T-helper 2 cell treated with Interferon-gamma antibody and Interleukin-4, amounts not matched to agents 100 ng/mL and 5 ng/mL, for 36 hours (primary cell): ENCODE measurements at regions not wholly inside any gene's neighbourhood (a gene's known extent, or its start where the extent isn't known, plus 50 kb on each side); places are given as distances from the start of the nearest gene placed in this dataset.

Source experiments
- intact Hi-C: fragments of 100-400 bp; cut with micrococcal nuclease; formaldehyde crosslinking; loops from one replicate; pipeline ENCODE4 v1.15.1; 2023

DNA sequence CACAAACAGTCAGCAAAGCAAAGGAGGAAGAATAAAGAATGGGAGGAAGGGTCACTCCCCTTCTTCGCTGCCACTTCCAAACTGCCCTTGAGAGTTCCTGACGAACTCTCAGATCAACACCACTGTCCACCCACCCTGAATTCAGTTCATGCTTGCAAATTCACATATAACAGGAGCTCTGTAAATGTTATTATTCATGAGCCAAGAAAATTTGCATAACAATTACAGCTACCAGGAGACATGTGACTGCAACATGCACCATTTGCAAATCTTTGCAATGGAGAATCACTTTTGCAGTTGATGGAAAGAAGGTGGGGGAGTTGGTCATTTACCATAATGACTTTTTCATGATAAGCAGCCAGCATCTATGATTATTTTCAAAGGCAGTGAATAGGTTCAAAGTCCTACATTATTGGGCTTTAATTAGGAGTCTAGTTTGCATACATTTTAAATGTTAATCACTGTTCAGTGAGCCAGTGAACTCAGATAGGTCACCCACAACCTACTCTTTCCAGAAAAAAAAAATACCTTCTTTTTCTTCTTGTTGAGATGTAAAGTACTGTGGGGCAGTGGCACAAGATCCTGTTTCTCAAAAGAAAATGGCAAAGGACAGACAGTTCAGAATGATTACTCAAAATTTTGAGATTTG lies 149.7 kb downstream of the CAAP1 start:
- intact Hi-C loops, result loop anchor here (5.0 kb wide), 1 partner anchor 534 kb away; no protein-coding TSS in a partner anchor

DNA sequence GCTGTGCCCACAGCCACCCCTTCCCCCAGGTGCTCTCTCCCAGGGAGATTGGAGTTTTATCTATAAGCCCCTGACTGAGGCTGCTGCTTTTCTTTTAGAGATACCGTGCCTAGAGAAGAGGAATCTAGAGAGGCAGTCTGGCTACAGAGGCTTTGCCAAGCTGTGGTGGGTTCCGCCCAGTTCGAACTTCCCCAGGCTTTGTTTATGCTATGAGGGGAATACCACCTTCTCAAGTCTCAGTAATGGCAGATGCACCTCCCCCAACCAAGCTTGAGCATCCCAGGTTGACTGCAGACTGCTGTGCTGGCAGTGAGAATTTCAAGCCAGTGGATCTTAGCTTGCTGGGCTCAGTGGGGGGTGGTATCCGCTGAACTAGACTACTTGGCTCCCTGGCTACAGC lies 157.4 kb downstream of the CAAP1 start:
- intact Hi-C loops, result no loop called here

DNA sequence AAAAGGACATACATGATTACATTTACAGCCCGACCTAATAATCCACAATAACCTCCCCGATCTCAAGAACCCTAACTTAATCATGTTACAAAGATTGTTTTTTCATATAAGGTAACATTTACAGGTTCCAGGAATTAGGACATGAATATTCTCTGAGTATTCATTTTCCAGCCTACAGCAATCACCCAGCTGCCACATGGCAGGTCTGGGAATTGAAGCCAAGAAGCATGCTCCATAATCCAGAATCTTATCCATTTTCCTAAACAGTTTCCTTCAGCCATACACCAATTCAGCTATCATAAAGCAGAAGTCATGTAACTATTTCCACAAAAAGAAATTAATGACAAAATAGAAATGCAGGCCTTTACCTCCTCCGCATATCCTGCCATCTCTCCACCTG lies 163.4 kb downstream of the CAAP1 start:
- intact Hi-C loops, result no loop called here

DNA sequence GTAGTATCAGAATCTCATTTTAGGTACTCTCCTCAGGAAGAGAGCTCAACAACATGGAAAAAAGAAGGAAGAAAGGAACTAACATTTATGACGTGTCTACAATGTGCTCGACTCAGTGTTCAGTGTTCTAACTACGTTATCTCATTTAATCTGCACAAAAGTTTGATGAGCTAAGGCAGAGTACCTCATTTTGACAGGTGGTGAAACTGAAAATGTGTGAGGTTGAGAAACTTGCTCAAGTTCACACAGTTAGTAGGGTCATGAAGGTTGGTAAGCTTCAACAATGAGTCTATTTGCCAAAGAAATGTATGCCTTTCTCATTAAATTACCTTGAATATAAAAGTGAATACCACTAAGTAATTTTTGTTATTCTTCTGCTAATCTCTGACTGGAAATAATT lies 165.1 kb downstream of the CAAP1 start:
- intact Hi-C loops, result no loop called here

GRCh38 chr9:26725573-26725972 lies 167.0 kb downstream of the CAAP1 start:
- intact Hi-C loops, result no loop called here

- intact Hi-C loops, result no loop called here
Measured at GRCh38 chr9:26723486-26723885, 169.1 kb downstream of the CAAP1 start.

DNA sequence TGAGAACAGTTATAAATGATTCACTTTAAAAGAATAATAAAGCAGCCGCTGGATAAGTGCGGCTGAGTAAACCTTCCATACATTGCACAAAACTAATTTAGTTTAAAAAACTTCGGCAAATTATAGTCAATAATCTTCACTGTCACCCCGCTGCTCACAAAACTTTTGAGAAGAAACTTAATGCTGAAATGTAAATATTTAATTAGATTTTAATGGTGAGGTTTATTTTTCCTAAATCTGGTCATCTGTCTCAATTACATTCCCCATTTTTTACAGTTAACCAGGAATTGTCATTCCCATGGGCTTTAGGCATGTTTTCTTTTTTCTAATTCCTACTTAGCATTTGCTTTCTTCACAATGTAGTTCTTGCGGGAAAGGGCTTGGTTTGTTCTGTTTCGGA lies 169.8 kb downstream of the CAAP1 start:
- intact Hi-C loops, result no loop called here

DNA sequence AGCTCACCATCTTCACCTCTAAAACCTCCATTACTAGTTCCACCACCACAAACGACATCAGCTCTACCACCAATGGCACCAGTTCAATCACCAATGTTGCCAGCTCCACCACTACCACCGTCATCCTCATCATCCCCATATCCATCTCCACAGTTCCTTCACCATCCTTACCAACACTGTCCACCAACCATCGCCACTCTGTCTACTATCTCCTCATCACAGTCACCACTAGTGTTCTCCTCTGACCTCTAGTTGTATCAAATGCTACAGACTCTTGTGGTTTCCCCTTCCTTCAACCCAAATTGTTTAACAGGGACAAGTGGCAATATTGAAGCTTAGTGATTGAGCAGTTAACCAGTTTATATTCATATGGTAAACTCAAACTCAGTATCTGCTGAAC lies 182.6 kb downstream of the CAAP1 start:
- intact Hi-C loops, result no loop called here

DNA sequence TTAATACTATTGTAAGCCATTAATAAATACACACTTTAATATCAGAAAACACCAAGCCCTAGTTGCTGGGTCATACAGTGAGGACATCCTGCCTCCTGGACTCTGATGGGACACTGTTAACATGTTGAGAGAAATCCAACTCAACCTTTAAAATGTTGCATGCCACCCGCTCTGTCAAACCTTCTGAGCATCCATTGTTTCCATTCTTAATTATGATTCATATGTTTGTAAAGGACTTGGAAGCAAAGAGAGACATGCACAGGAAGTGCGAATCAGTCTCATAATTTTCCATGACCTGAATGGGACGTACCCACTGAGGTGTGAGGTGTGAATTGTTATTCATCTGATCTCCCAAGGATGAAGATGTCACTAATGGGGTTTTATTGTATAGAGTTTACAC lies 186.4 kb downstream of the CAAP1 start:
- intact Hi-C loops, result no loop called here

- intact Hi-C loops, result no loop called here
Measured at GRCh38 chr9:26695298-26695622, 197.3 kb downstream of the CAAP1 start.

- intact Hi-C loops, result no loop called here
Measured at GRCh38 chr9:26694381-26695297, 198.0 kb downstream of the CAAP1 start.

GRCh38 chr9:26689041-26689440 lies 203.6 kb downstream of the CAAP1 start:
- intact Hi-C loops, result no loop called here

GRCh38 chr9:26687421-26687820 lies 205.2 kb downstream of the CAAP1 start:
- intact Hi-C loops, result no loop called here

DNA sequence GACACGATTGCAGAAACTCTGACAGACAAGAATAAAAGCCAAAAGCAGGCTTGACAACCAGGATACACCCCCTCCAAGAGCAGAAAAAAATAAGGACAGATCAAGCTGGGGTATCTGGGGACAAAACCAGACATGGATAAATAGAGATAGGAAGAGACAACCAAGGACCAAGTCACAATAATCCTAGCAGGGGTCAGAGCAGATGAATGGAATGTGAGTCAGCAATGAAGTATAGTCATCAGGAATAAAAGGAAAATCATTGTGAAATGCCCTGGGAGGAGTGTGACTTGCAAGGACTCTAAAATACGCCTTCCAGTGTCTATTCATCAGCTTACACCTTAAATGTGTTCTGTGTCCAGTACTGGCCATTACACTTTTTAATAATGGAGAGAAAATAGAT lies 206.8 kb downstream of the CAAP1 start:
- intact Hi-C loops, result no loop called here

DNA sequence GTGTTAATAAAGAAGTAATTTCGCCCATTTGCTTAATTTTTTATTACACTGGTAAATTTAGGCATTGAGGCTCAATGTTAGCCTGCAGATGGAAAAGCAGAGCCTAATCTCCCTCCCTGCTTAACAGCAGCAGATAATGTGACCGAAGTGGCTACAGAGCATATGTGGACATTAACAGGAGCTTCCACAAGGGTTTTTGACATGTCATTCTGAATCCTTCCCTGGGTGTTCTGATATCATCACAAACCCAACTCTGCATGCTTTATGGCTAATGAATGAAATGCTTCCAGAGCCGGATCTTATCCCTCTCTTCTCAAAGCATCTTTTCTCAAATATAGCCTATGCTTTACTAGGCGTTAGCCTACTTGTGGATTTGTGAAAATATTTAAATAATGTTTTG lies 208.6 kb downstream of the CAAP1 start:
- intact Hi-C loops, result no loop called here

DNA sequence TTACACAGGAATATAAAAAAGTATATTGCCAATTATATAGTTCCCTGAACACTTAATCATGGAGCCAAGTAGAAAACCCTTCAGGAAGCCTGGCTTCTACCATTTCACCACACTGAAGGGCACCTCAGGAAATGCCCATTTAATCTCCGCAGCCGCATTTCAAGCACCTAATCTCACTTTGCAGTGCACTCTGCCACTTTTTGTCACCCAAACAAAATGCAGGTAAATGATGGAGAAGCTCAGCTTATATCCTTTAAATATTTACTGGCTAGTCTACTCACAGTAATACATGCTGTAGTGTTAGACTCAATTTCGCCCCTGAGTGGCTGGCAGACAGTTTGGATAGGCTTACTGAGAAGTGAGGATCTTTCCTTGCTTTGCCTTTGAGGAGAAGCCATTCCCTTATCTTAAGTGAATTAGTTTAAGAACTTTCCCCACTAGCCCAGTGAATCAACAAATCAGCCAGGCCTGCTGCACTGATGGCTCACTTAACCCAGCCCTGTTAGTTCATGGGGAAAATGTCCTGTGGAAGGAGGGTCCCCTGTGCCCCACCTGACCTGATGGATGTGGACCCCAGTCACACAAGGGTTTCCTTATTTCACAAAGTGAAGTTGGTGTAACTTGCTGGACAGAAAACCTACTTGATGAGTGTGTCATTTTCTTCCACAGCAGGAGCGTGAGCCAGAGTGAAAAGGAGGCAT lies 209.7 kb downstream of the CAAP1 start:
- intact Hi-C loops, result no loop called here

DNA sequence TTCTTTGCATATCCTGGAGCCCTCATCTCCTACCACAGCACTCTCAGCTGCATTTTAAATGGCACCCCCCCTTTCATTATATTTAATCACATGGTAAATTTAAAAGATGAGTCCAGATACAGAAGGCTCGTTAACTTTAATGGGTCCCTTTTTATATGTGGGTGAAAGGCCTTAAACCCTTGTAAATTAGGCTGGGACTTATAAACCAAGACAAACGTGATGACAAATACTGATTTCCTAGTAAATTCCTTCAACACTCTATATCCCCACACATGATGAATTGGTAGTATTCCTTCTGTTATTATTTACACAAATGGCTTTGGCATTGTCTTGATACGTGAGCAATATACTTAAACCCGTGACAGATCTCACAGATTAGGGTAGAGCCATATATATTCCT lies 210.6 kb downstream of the CAAP1 start:
- intact Hi-C loops, result no loop called here

- intact Hi-C loops, result no loop called here
Measured at GRCh38 chr9:26677965-26678706, 214.5 kb downstream of the CAAP1 start.

GRCh38 chr9:26675035-26675434 lies 217.6 kb downstream of the CAAP1 start:
- intact Hi-C loops, result no loop called here

DNA sequence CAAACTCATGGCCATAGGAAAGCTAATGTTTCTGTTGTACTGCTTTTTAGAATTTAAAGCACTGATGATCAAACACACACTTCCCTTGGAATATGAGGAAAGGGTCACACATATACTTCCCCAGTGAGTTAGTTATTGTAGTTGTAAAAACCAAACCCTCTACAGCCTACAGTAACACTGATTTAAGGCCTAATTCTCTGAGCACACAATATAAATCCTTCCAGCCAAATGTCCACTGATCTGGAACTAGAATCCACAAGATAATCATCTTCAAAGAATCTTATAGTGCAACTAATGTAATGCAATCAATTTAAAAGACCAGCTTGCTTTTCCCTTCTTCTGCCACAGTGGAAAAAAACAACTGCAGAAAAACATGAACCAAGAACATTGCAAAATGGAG lies 219.3 kb downstream of the CAAP1 start:
- intact Hi-C loops, result no loop called here
